H1 (cell line): ENCODE measurements at regions not wholly inside any gene's neighbourhood (a gene's known extent, or its start where the extent isn't known, plus 50 kb on each side); places are given as distances from the start of the nearest gene placed in this dataset.

Source experiments
- CTCF ChIA-PET: fragments of 300-600 bp; sonication (Branson Sonifier 250); formaldehyde crosslinking; loops from one replicate; lab custom pipeline; 2021; ENCODE audit not compliant: partially characterized antibody; lab: Charles Lee
- POLR2A ChIA-PET: fragments of 300-600 bp; sonication (Branson Sonifier 250); formaldehyde crosslinking; loops from one replicate; lab custom pipeline; 2021; ENCODE audit warnings: inconsistent platforms; ENCODE audit not compliant: partially characterized antibody; lab: Charles Lee
- DNase-seq, 2 experiments: peaks; one replicate each; pipeline versions ENCODE4 v3.0.0 to v3.0.0-alpha.2; 2010 to 2022; ENCODE audit warnings: low spot score in 2 of 2, low read depth in 1 of 2, mixed read lengths in 1 of 2
- FAIRE-seq: peaks from 2 replicates; lab custom pipeline; 2011; peaks lifted over from hg19 to GRCh38; lab: Jason Lieb, UNC
- H2AFZ ChIP-seq: 2 replicates; pipeline ENCODE4 v1.8.1; 2012; ENCODE audit warnings: low read length, inconsistent platforms
- H2AK5ac ChIP-seq: 2 replicates; pipeline ENCODE4 v1.6.1; 2013; ENCODE audit warnings: low read depth, low read length
- H2BK120ac ChIP-seq: replicated peaks from 2 replicates; pipeline ENCODE3; 2013; ENCODE audit warnings: low read depth, low read length, inconsistent platforms
- H2BK12ac ChIP-seq: 2 replicates; pipeline ENCODE4 v1.6.1; 2013; ENCODE audit warnings: low read depth, low read length
- H2BK15ac ChIP-seq: 2 replicates; pipeline ENCODE4 v1.6.1; 2013; ENCODE audit warnings: low read length
- H2BK20ac ChIP-seq: 2 replicates; pipeline ENCODE4 v1.6.1; 2013; ENCODE audit warnings: low read length
- H2BK5ac ChIP-seq: 2 replicates; pipeline ENCODE4 v1.6.1; 2013; ENCODE audit warnings: low read depth, low read length
- H3K14ac ChIP-seq: 2 replicates; pipeline ENCODE4 v1.6.1; 2013; ENCODE audit warnings: inconsistent platforms; ENCODE audit not compliant: insufficient read length
- H3K18ac ChIP-seq: 2 replicates; pipeline ENCODE4 v1.6.1; 2013; ENCODE audit warnings: low read length; ENCODE audit errors: extremely low read depth
- H3K23ac ChIP-seq: 2 replicates; pipeline ENCODE4 v1.6.1; 2013; ENCODE audit warnings: inconsistent platforms; ENCODE audit not compliant: insufficient read length
- H3K23me2 ChIP-seq: 2 replicates; pipeline ENCODE4 v1.6.1; 2013; ENCODE audit warnings: low read depth, low read length
- H3K27ac ChIP-seq: 2 replicates; pipeline ENCODE4 v1.6.1; 2011; ENCODE audit warnings: low read depth, low read length, inconsistent platforms
- H3K27me3 ChIP-seq, 4 experiments: replicated peaks in 1 of 4; 1 replicate in 1 of 4; 2 replicates in 3 of 4; pipeline versions ENCODE4 v1.6.1 to v1.8.1; 2011 to 2013; ENCODE audit warnings: low read length in 3 of 4, mild to moderate bottlenecking in 3 of 4, inconsistent platforms in 2 of 4, mixed read lengths in 2 of 4, moderate library complexity in 1 of 4; ENCODE audit not compliant: control insufficient read depth in 3 of 4, insufficient read depth in 3 of 4; ENCODE audit errors: extremely low read depth in 1 of 4
- H3K36me3 ChIP-seq, 4 experiments: 2 replicates each; pipeline versions ENCODE4 v1.6.1 to v1.8.1; 2011 to 2013; ENCODE audit warnings: mild to moderate bottlenecking in 4 of 4, low read length in 3 of 4, moderate library complexity in 2 of 4, control low read depth in 1 of 4, inconsistent platforms in 1 of 4; ENCODE audit not compliant: insufficient read depth in 4 of 4, control insufficient read depth in 2 of 4
- H3K4ac ChIP-seq: replicated peaks from 2 replicates; pipeline ENCODE3; 2013; ENCODE audit warnings: low read length, low read depth, mixed read lengths, inconsistent platforms; ENCODE audit not compliant: insufficient read length
- H3K4me1 ChIP-seq, 4 experiments: replicated peaks in 1 of 4; 1 replicate in 1 of 4; 2 replicates in 3 of 4; pipeline versions ENCODE4 v1.6.1 to v1.8.1; 2011 to 2013; ENCODE audit warnings: low read length in 3 of 4, inconsistent platforms in 2 of 4, mixed read lengths in 1 of 4; ENCODE audit not compliant: insufficient read depth in 4 of 4, control insufficient read depth in 3 of 4
- H3K4me2 ChIP-seq, 2 experiments: 2 replicates each; pipeline versions ENCODE4 v1.6.1 to v1.8.1; 2011 to 2013; ENCODE audit warnings: low read depth in 2 of 2, low read length in 2 of 2, control low read depth in 1 of 2, inconsistent platforms in 1 of 2, mild to moderate bottlenecking in 1 of 2; ENCODE audit not compliant: insufficient read depth in 1 of 2
- H3K4me3 ChIP-seq, 4 experiments: fragments of 200-600, 300-600 bp in 1 of 4; sonication (generic), shearing (Covaris generic), sonication (Bioruptor Twin) in 1 of 4; 2 replicates each; pipeline versions ENCODE4 v1.5.1 to v1.8.1; 2011 to 2016; ENCODE audit warnings: low read length in 4 of 4, low read depth in 3 of 4, control low read depth in 2 of 4, inconsistent platforms in 2 of 4, mild to moderate bottlenecking in 2 of 4, mixed read lengths in 1 of 4, moderate library complexity in 1 of 4; ENCODE audit not compliant: insufficient read depth in 2 of 4; ENCODE audit errors: extremely low read depth in 1 of 4
- H3K56ac ChIP-seq: replicated peaks from 2 replicates; pipeline ENCODE3; 2013; ENCODE audit warnings: low read depth, mild to moderate bottlenecking, mixed read lengths, low read length, inconsistent platforms; ENCODE audit not compliant: insufficient read length
- H3K79me1 ChIP-seq: 2 replicates; pipeline ENCODE4 v1.6.1; 2013; ENCODE audit warnings: low read depth, low read length, control low read depth
- H3K79me2 ChIP-seq, 2 experiments: 2 replicates each; pipeline versions ENCODE4 v1.6.1 to v1.8.1; 2012 to 2013; ENCODE audit warnings: low read length in 2 of 2, mild to moderate bottlenecking in 2 of 2, inconsistent platforms in 1 of 2; ENCODE audit not compliant: insufficient read depth in 2 of 2, control insufficient read depth in 1 of 2
- H3K9ac ChIP-seq, 4 experiments: replicated peaks in 1 of 4; 1 replicate in 1 of 4; 2 replicates in 3 of 4; pipeline versions ENCODE4 v1.6.1 to v1.8.1; 2011 to 2013; ENCODE audit warnings: low read depth in 3 of 4, low read length in 3 of 4, control low read depth in 2 of 4, mild to moderate bottlenecking in 2 of 4, moderate library complexity in 2 of 4, inconsistent platforms in 1 of 4; ENCODE audit errors: extremely low read depth in 1 of 4
- H3K9me3 ChIP-seq, 2 experiments: 2 replicates each; pipeline versions ENCODE4 v1.6.1 to v1.8.1; 2012 to 2013; ENCODE audit warnings: mild to moderate bottlenecking in 2 of 2, moderate library complexity in 2 of 2, control low read depth in 1 of 2, inconsistent platforms in 1 of 2, low read depth in 1 of 2, low read length in 1 of 2, mixed read lengths in 1 of 2; ENCODE audit not compliant: insufficient read depth in 2 of 2
- H4K20me1 ChIP-seq, 2 experiments: replicated peaks in 1 of 2; 2 replicates each; pipeline versions ENCODE3 to v1.8.1; 2011 to 2013; ENCODE audit warnings: inconsistent platforms in 2 of 2, low read length in 2 of 2, mild to moderate bottlenecking in 1 of 2; ENCODE audit not compliant: insufficient read depth in 2 of 2, control insufficient read depth in 1 of 2
- H4K5ac ChIP-seq: 2 replicates; pipeline ENCODE4 v1.6.1; 2013; ENCODE audit warnings: low read length, low read depth, mixed read lengths, inconsistent platforms; ENCODE audit not compliant: insufficient read length
- H4K8ac ChIP-seq: 2 replicates; pipeline ENCODE4 v1.8.0; 2013; ENCODE audit warnings: mild to moderate bottlenecking, moderate library complexity, low read length, inconsistent platforms; ENCODE audit not compliant: insufficient read depth; ENCODE audit errors: extremely low read depth
- H4K91ac ChIP-seq: replicated peaks from 2 replicates; pipeline ENCODE3; 2013; ENCODE audit warnings: low read length, mixed read lengths, inconsistent platforms; ENCODE audit not compliant: insufficient read length
- CTCF ChIP-seq, 3 experiments: IDR thresholded peaks; 1 replicate in 2 of 3; 2 replicates in 1 of 3; pipeline versions ENCODE4 v1.5.1 to v1.6.1; 2011; ENCODE audit warnings: low read length in 3 of 3, mild to moderate bottlenecking in 3 of 3, inconsistent platforms in 2 of 3, low read depth in 1 of 3, moderate library complexity in 1 of 3; ENCODE audit not compliant: insufficient read depth in 1 of 3; ENCODE audit errors: control extremely low read depth in 1 of 3
- EP300 ChIP-seq, 2 experiments: IDR thresholded peaks; 1 replicate in 1 of 2; 2 replicates in 1 of 2; pipeline ENCODE4 v1.6.1; 2011 to 2012; ENCODE audit warnings: low read depth in 2 of 2, low read length in 2 of 2, mild to moderate bottlenecking in 2 of 2, borderline replicate concordance in 1 of 2, inconsistent platforms in 1 of 2, moderate library complexity in 1 of 2
- FOSL1 ChIP-seq: IDR thresholded peaks from 2 replicates; pipeline ENCODE4 v1.6.1; 2011; ENCODE audit warnings: mild to moderate bottlenecking, low read depth, low read length, moderate library complexity; ENCODE audit not compliant: insufficient read depth
- HDAC2 ChIP-seq, 2 experiments: fragments of 300-600 bp in 1 of 2; sonication (generic) in 1 of 2; IDR thresholded peaks; 2 replicates each; pipeline ENCODE4 v1.6.1; 2011 to 2012; ENCODE audit warnings: low read depth in 2 of 2, low read length in 2 of 2, mild to moderate bottlenecking in 2 of 2, moderate library complexity in 2 of 2, borderline replicate concordance in 1 of 2, inconsistent platforms in 1 of 2
- MAX ChIP-seq: IDR thresholded peaks from 2 replicates; pipeline ENCODE4 v1.6.1; 2012; ENCODE audit warnings: inconsistent platforms
- NANOG ChIP-seq: IDR thresholded peaks from 2 replicates; pipeline ENCODE4 v1.6.1; 2011; ENCODE audit warnings: low read length, low read depth, mild to moderate bottlenecking, inconsistent platforms; ENCODE audit not compliant: insufficient read depth, poor library complexity, severe bottlenecking
- PHF8 ChIP-seq: fragments of 200-600 bp; sonication (generic); conservative IDR thresholded peaks from 2 replicates; pipeline ENCODE4 v1.7.1; 2012; ENCODE audit warnings: low read depth, mild to moderate bottlenecking, inconsistent platforms, low read length, moderate library complexity
- TAF1 ChIP-seq: IDR thresholded peaks from 2 replicates; pipeline ENCODE4 v1.6.1; 2011; ENCODE audit warnings: mild to moderate bottlenecking, low read depth, low read length
- TEAD4 ChIP-seq: IDR thresholded peaks from 2 replicates; pipeline ENCODE4 v1.6.1; 2012; ENCODE audit warnings: low read depth, low read length, inconsistent platforms, mixed read lengths

- Histone ChIP-seq H2BK20ac (no peak overlapping the region), H3K56ac (no peak overlapping the region), H3K23me2 (no peaks in the 10 kb centered on the region), H2BK12ac (no peak overlapping the region), H3K4me1 (no peaks in the 10 kb centered on the region), H3K27ac (no peak overlapping the region), H2BK5ac (no peak overlapping the region), H3K14ac (no peak overlapping the region), H3K36me3 (no peaks in the 10 kb centered on the region), H2AFZ (no peak overlapping the region), H3K18ac (no peak overlapping the region), H3K79me2 (no peaks in the 10 kb centered on the region), H3K4me2 (no peak overlapping the region), H4K20me1 (no peaks in the 10 kb centered on the region), H3K4me3 (no peak overlapping the region), H2BK120ac (no peak overlapping the region), H4K5ac (no peak overlapping the region), H3K9me3 (no peaks in the 10 kb centered on the region), H3K27me3 (no peaks in the 10 kb centered on the region), H3K23ac (no peak overlapping the region), H2AK5ac (no peak overlapping the region), H2BK15ac (no peak overlapping the region), H3K4ac (no peak overlapping the region), H4K8ac (no peak overlapping the region), H4K91ac (no peak overlapping the region), H3K79me1 (no peaks in the 10 kb centered on the region), H3K9ac (no peak overlapping the region)
- no peak for DNase-seq
- TF ChIP-seq FOSL1 (no peak), TEAD4 (0 out of 2 replicates have a peak, but pooled peaks have one; percentile 3), MAX (no peak), TAF1 (no peak), PHF8 (no peak), HDAC2 (IDR thresholded peaks at IDR 0.05; ENCODE audit: borderline replicate concordance in 1 of 2, low read depth in 2 of 2, low read length in 2 of 2) (no peak), NANOG (no peak), EP300 (IDR thresholded peaks at IDR 0.05; ENCODE audit: borderline replicate concordance in 1 of 2, low read depth in 2 of 2, low read length in 2 of 2) (no peak), CTCF (IDR thresholded peaks at IDR 0.05; ENCODE audit: control extremely low read depth in 1 of 3, insufficient read depth in 1 of 3, low read depth in 1 of 3, low read length in 3 of 3) (no peak)
- no peak for FAIRE-seq
- ChIA-PET CTCF (no interaction called here), POLR2A (no interaction called here)
Measured at GRCh38 chr9:24824607-24825006, 278.9 kb upstream of the IZUMO3 start.
